MM.1S (cell line): ENCODE measurements at regions not wholly inside any gene's neighbourhood (a gene's known extent, or its start where the extent isn't known, plus 50 kb on each side); places are given as distances from the start of the nearest gene placed in this dataset.

ENCODE experiments used
- DNase-seq: peaks from one replicate; pipeline ENCODE4 v3.0.0-alpha.2; 2015
- H2AFZ ChIP-seq: fragments of 300-600 bp; sonication (generic); 2 replicates; pipeline ENCODE4 v1.6.0; 2016; ENCODE audit warnings: antibody characterized with exemption, low read length
- H3F3A ChIP-seq: fragments of 300-600 bp; sonication (generic); 2 replicates; pipeline ENCODE4 v1.6.1; 2016; ENCODE audit warnings: mild to moderate bottlenecking, antibody characterized with exemption, low read length, moderate library complexity, mixed read lengths; ENCODE audit not compliant: insufficient read depth
- H3K27ac ChIP-seq: fragments of 300-600 bp; sonication (generic); 2 replicates; pipeline ENCODE4 v1.5.1; 2016; ENCODE audit warnings: mild to moderate bottlenecking, low read length
- H3K27me3 ChIP-seq: fragments of 300-600 bp; sonication (generic); replicated peaks from 2 replicates; pipeline ENCODE4 v1.6.0; 2016; ENCODE audit warnings: low read length; ENCODE audit not compliant: insufficient read depth
- H3K36me3 ChIP-seq: fragments of 300-600 bp; sonication (generic); replicated peaks from 2 replicates; pipeline ENCODE4 v1.6.1; 2016; ENCODE audit warnings: mild to moderate bottlenecking, low read length, mixed read lengths; ENCODE audit not compliant: insufficient read depth
- H3K4me1 ChIP-seq: fragments of 300-600 bp; sonication (generic); 2 replicates; pipeline ENCODE4 v1.6.1; 2016; ENCODE audit warnings: low read length, mixed read lengths
- H3K4me2 ChIP-seq: fragments of 300-600 bp; sonication (generic); 2 replicates; pipeline ENCODE4 v1.6.0; 2016; ENCODE audit warnings: low read depth, low read length
- H3K4me3 ChIP-seq: fragments of 300-600 bp; sonication (generic); 2 replicates; pipeline ENCODE4 v1.5.1; 2016; ENCODE audit warnings: low read length, mixed read lengths
- H3K79me2 ChIP-seq: fragments of 300-600 bp; sonication (generic); 2 replicates; pipeline ENCODE4 v1.6.1; 2016; ENCODE audit warnings: mixed run types, low read length, mixed read lengths
- H3K9ac ChIP-seq: fragments of 300-600 bp; sonication (generic); 2 replicates; pipeline ENCODE4 v1.6.1; 2016; ENCODE audit warnings: low read length, mixed read lengths
- H3K9me2 ChIP-seq: fragments of 300-600 bp; sonication (generic); replicated peaks from 2 replicates; pipeline ENCODE4 v1.6.1; 2016; ENCODE audit warnings: mild to moderate bottlenecking, low read length, mixed read lengths; ENCODE audit not compliant: insufficient read depth
- H3K9me3 ChIP-seq: fragments of 300-600 bp; sonication (generic); replicated peaks from 2 replicates; pipeline ENCODE4 v1.6.1; 2016; ENCODE audit warnings: mild to moderate bottlenecking, low read length, mixed read lengths; ENCODE audit not compliant: insufficient read depth
- H4K20me1 ChIP-seq: fragments of 300-600 bp; sonication (generic); 2 replicates; pipeline ENCODE4 v1.6.1; 2016; ENCODE audit warnings: mild to moderate bottlenecking, low read length, moderate library complexity, mixed read lengths; ENCODE audit not compliant: insufficient read depth
- EZH2 ChIP-seq: fragments of 300-600 bp; sonication (generic); optimal IDR thresholded peaks from 2 replicates; pipeline ENCODE3; 2017; ENCODE audit warnings: low read depth, mild to moderate bottlenecking, antibody characterized with exemption, low read length, mixed read lengths
- EZH2phosphoT487 ChIP-seq: fragments of 300-600 bp; sonication (generic); IDR thresholded peaks from 2 replicates; pipeline ENCODE4 v1.6.1; 2018; ENCODE audit warnings: antibody characterized with exemption, low read length
- TF ChIP-seq, protein P1 (sequence below): fragments of 300-600 bp; sonication (generic); IDR thresholded peaks from 2 replicates; pipeline ENCODE4 v1.5.1; 2016; ENCODE audit warnings: antibody characterized with exemption, low read length, mixed read lengths

DNA sequence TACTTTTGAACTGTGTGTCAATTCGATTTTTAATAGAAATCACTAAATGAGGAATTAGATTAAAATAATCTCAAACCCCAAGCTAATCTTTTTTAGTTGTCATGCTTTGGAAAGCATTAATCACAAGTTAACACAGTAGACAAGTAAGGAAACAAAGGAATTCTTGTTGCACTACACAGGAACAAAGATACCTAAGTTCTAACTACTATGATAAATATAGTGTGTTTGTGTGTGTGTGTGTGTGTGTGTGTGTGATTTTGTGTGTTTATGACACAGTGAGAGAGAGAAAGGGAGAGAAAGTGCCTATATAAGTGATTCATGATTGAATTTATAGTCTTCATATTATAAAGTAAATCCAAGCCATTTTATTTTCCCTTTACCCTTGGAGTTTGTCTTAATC is 931.4 kb downstream of the PCDH7 start:
- Histone ChIP-seq H3K9me2 (no peaks in the 10 kb centered on the region), H3K9me3 (no peaks in the 10 kb centered on the region), H2AFZ (no peak overlapping the region), H3K4me1 (no peaks in the 10 kb centered on the region), H3K27me3 (no peaks in the 10 kb centered on the region), H3K27ac (no peak overlapping the region), H3K4me2 (no peak overlapping the region), H3F3A (no peaks in the 10 kb centered on the region), H3K9ac (no peak overlapping the region), H3K4me3 (no peak overlapping the region), H3K79me2 (no peaks in the 10 kb centered on the region), H4K20me1 (no peaks in the 10 kb centered on the region), H3K36me3 (no peaks in the 10 kb centered on the region)
- TF ChIP-seq, protein P1, sequence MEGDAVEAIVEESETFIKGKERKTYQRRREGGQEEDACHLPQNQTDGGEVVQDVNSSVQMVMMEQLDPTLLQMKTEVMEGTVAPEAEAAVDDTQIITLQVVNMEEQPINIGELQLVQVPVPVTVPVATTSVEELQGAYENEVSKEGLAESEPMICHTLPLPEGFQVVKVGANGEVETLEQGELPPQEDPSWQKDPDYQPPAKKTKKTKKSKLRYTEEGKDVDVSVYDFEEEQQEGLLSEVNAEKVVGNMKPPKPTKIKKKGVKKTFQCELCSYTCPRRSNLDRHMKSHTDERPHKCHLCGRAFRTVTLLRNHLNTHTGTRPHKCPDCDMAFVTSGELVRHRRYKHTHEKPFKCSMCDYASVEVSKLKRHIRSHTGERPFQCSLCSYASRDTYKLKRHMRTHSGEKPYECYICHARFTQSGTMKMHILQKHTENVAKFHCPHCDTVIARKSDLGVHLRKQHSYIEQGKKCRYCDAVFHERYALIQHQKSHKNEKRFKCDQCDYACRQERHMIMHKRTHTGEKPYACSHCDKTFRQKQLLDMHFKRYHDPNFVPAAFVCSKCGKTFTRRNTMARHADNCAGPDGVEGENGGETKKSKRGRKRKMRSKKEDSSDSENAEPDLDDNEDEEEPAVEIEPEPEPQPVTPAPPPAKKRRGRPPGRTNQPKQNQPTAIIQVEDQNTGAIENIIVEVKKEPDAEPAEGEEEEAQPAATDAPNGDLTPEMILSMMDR, result no peak
- DNase-seq, result no peak

DNA sequence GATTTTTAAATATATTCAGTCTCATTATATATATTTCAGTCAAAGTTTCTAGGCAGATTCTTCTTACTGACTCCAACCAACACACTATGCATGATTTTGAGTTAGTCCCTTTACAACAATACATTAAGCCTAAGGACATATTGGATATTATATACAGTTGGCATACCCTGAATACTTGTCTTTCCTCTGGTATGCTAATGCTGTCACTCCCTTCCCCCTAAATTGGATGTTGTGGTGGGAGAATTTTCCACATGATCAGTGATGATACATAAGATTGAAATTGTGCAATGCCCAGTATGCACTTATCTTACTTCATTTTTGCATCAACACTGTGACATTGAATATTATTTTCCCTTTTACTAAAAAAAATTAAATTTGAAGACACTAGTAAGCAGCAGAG is 935.2 kb downstream of the PCDH7 start:
- H3K9me3 ChIP-seq, result no peaks in the 10 kb centered on the region
- H3K79me2 ChIP-seq, result no peaks in the 10 kb centered on the region

DNA sequence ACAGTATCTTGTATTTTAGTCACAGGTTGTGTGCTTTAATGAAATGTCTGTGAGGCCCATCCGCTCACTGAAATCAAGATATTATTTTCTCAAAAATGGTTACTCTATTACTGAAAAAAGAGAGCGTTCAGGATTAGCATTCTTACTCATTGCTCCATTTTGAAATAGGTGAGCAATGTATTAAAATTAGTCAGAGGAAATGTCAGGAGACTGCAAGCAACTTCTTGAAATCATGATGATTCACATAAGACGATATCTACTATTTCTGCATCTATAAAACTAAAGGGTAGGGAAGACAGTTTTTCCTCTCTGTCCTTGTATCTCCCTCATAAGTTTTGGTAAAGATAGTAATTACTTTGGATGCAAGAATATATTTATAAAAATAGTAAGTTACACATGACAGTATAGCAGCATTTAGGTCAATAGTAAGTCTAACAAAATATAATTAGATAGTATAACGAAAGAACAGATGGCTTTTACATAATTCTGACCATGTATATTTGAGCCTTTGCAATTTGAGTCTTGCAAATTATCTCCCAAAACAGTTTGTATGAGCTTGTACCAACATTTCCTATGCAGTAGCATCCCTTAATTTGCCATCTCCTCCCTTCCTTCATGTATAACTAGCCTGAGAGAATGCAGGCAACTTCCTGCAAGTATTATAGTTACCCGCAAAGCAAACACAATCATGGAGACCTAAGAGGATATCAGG is 937.8 kb downstream of the PCDH7 start:
- Histone ChIP-seq H3K79me2 (no peaks in the 10 kb centered on the region), H3K4me1 (0 out of 2 replicates have a peak, but pooled peaks cover 13% of the 10 kb centered on the region), H3K36me3 (no peaks in the 10 kb centered on the region), H3K4me2 (no peak overlapping the region), H2AFZ (no peak overlapping the region), H3K9me3 (no peaks in the 10 kb centered on the region), H3K9me2 (no peaks in the 10 kb centered on the region), H4K20me1 (no peaks in the 10 kb centered on the region), H3F3A (no peaks in the 10 kb centered on the region), H3K27ac (no peak overlapping the region), H3K9ac (no peak overlapping the region), H3K27me3 (no peaks in the 10 kb centered on the region), H3K4me3 (no peak overlapping the region)
- no peak for TF ChIP-seq EZH2
- TF ChIP-seq EZH2phosphoT487, result no peak
- TF ChIP-seq, protein P1, result no peak
- no peak for DNase-seq

More for the DNA sequence above, 935.2 kb downstream of the PCDH7 start:
- Histone ChIP-seq H3K4me2 (no peak overlapping the region), H4K20me1 (no peaks in the 10 kb centered on the region), H3F3A (no peaks in the 10 kb centered on the region), H3K4me1 (no peaks in the 10 kb centered on the region), H3K4me3 (no peak overlapping the region), H3K9ac (no peak overlapping the region), H3K27me3 (no peaks in the 10 kb centered on the region), H3K36me3 (no peaks in the 10 kb centered on the region), H3K9me2 (no peaks in the 10 kb centered on the region), H3K27ac (no peak overlapping the region), H2AFZ (no peak overlapping the region)
- no peak for DNase-seq
- no peak for TF ChIP-seq EZH2
- TF ChIP-seq EZH2phosphoT487, result no peak
- TF ChIP-seq, protein P1, result no peak
